ENCODE measurements at regions not wholly inside any gene's neighbourhood (a gene's known extent, or its start where the extent isn't known, plus 50 kb on each side); places are given as distances from the start of the nearest gene placed in this dataset.

DNA sequence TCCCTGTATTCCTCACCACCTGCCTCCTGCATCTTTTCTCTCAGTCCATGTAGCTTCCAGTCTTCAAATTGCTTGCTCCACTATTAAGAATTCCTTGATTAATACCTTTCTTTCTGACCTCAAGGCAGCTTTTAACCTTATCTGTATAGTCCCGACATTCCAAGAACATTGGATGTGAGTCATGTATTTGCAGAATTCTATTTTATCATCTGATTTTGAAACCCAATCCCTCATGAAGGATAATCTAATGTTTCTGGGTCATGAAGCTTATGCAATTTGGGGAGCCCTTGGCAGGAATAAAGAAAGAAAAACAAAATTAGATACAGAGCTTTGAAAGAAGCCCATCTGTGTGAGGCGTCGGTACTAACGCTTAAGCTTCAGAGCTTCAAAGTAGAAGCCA, 63.4 kb upstream of the CCND2 start:
- Histone ChIP-seq H3K9ac (ENCODE audit: low read length) (no peak overlapping the region), H3K79me2 (ENCODE audit: insufficient read depth, low read length) (no peaks in the 10 kb centered on the region), H3K9me3 (ENCODE audit: control insufficient read depth in 1 of 2, insufficient read depth in 1 of 2, low read depth in 1 of 2, low read length in 2 of 2) (no peaks in the 10 kb centered on the region), H3K4me3 (replicated peaks in 1 of 2; ENCODE audit: low read depth in 1 of 2, low read length in 2 of 2) (no peak overlapping the region), H2AFZ (ENCODE audit: low read depth, low read length, poor library complexity, severe bottlenecking) (no peak overlapping the region), H3K27ac (ENCODE audit: low read depth, low read length) (no peak overlapping the region), H3K4me1 (ENCODE audit: control insufficient read depth in 1 of 2, insufficient read depth in 2 of 2, low read length in 2 of 2) (no peaks in the 10 kb centered on the region), H3K9me2 (ENCODE audit: insufficient read depth) (no peaks in the 10 kb centered on the region), H3K27me3 (ENCODE audit: insufficient read depth, low read length) (peaks cover 61% of the 10 kb centered on the region), H4K20me1 (ENCODE audit: insufficient read depth) (no peaks in the 10 kb centered on the region), H3K4me2 (ENCODE audit: low read length) (no peak overlapping the region), H3K36me3 (ENCODE audit: control insufficient read depth in 1 of 2, insufficient read depth in 2 of 2, low read length in 2 of 2) (no peaks in the 10 kb centered on the region)
- DNase-seq (ENCODE audit: low read depth, low spot score) (no peak), ATAC-seq (no peak)
- intact Hi-C loops (cut with micrococcal nuclease) = no loop called here
- POLR2A ChIA-PET = no interaction called here
- CTCF ChIA-PET = no interaction called here
- RAD21 ChIA-PET (ENCODE audit: low non-redundant PET in 1 of 2, low total read pairs in 2 of 2, uncharacterized antibody in 2 of 2, unreplicated experiment in 2 of 2) = no interaction called here
- BruUV-seq (replicated peaks) = no TSS peak
- TF ChIP-seq RAD21 (IDR thresholded peaks at IDR 0.05; ENCODE audit: low read depth) (no peak), ZNF274 (IDR thresholded peaks at IDR 0.05; ENCODE audit: low read depth, low read length) (no peak), SRF (IDR thresholded peaks at IDR 0.05; ENCODE audit: low read depth) (no peak), EZH2 (IDR thresholded peaks at IDR 0.05) (no peak), FOSL1 (IDR thresholded peaks at IDR 0.05; ENCODE audit: low read depth) (no peak), ELF1 (IDR thresholded peaks at IDR 0.05; ENCODE audit: borderline replicate concordance, low read depth) (no peak), SIN3A (IDR thresholded peaks at IDR 0.05; ENCODE audit: low read depth) (no peak), EGR1 (IDR thresholded peaks at IDR 0.05; ENCODE audit: low read depth) (no peak), EZH2phosphoT487 (IDR thresholded peaks at IDR 0.05; ENCODE audit: borderline replicate concordance) (no peak)
- TF ChIP-seq, protein P1, sequence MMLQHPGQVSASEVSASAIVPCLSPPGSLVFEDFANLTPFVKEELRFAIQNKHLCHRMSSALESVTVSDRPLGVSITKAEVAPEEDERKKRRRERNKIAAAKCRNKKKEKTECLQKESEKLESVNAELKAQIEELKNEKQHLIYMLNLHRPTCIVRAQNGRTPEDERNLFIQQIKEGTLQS (IDR thresholded peaks at IDR 0.05) = no peak
- TF ChIP-seq, protein P2, sequence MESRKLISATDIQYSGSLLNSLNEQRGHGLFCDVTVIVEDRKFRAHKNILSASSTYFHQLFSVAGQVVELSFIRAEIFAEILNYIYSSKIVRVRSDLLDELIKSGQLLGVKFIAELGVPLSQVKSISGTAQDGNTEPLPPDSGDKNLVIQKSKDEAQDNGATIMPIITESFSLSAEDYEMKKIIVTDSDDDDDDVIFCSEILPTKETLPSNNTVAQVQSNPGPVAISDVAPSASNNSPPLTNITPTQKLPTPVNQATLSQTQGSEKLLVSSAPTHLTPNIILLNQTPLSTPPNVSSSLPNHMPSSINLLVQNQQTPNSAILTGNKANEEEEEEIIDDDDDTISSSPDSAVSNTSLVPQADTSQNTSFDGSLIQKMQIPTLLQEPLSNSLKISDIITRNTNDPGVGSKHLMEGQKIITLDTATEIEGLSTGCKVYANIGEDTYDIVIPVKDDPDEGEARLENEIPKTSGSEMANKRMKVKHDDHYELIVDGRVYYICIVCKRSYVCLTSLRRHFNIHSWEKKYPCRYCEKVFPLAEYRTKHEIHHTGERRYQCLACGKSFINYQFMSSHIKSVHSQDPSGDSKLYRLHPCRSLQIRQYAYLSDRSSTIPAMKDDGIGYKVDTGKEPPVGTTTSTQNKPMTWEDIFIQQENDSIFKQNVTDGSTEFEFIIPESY (IDR thresholded peaks at IDR 0.05; ENCODE audit: extremely low read depth, insufficient replicate concordance, low read length) = no peak
- TF ChIP-seq, protein P3, sequence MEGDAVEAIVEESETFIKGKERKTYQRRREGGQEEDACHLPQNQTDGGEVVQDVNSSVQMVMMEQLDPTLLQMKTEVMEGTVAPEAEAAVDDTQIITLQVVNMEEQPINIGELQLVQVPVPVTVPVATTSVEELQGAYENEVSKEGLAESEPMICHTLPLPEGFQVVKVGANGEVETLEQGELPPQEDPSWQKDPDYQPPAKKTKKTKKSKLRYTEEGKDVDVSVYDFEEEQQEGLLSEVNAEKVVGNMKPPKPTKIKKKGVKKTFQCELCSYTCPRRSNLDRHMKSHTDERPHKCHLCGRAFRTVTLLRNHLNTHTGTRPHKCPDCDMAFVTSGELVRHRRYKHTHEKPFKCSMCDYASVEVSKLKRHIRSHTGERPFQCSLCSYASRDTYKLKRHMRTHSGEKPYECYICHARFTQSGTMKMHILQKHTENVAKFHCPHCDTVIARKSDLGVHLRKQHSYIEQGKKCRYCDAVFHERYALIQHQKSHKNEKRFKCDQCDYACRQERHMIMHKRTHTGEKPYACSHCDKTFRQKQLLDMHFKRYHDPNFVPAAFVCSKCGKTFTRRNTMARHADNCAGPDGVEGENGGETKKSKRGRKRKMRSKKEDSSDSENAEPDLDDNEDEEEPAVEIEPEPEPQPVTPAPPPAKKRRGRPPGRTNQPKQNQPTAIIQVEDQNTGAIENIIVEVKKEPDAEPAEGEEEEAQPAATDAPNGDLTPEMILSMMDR (IDR thresholded peaks at IDR 0.05 in 2 of 3, conservative IDR thresholded peaks at IDR 0.05 in 1 of 3; ENCODE audit: borderline replicate concordance in 1 of 3, insufficient read depth in 1 of 3, low read depth in 2 of 3, low read length in 2 of 3) = no peak

Data from HCT116 (cell line).